ENCODE measurements at regions not wholly inside any gene's neighbourhood (a gene's known extent, or its start where the extent isn't known, plus 50 kb on each side); places are given as distances from the start of the nearest gene placed in this dataset.

DNA sequence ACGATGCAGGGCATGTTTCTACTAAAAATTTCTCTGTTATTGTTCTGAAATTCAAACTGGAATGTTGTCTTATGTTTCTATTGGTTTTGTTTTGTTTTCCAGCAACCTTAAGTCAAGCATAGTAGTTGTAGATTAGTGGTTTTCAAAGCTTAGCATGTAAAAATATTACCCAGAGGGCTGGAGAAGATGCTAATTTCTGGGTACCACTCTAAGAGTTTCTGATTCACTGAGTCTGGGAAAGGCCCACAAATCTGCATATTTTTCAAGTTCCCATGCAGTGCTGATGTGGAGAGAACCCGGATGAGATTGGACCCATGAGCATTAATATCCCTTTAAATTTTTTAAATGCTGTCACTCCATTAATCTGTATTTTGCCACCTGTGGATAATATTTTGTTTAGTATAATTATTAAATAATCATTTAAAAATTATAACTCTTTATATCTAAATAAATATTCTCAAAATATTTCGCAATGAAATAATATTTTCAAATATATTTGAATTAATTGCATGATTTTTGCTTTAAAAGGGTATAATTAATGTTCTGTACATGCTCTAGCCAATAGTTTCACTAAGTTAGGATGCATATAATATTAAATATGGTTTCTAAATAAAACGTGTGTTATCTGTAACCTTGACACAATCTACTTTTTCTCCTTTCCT is 1274.7 kb upstream of the CADM2 start (continued):
- TF ChIP-seq, protein P1, sequence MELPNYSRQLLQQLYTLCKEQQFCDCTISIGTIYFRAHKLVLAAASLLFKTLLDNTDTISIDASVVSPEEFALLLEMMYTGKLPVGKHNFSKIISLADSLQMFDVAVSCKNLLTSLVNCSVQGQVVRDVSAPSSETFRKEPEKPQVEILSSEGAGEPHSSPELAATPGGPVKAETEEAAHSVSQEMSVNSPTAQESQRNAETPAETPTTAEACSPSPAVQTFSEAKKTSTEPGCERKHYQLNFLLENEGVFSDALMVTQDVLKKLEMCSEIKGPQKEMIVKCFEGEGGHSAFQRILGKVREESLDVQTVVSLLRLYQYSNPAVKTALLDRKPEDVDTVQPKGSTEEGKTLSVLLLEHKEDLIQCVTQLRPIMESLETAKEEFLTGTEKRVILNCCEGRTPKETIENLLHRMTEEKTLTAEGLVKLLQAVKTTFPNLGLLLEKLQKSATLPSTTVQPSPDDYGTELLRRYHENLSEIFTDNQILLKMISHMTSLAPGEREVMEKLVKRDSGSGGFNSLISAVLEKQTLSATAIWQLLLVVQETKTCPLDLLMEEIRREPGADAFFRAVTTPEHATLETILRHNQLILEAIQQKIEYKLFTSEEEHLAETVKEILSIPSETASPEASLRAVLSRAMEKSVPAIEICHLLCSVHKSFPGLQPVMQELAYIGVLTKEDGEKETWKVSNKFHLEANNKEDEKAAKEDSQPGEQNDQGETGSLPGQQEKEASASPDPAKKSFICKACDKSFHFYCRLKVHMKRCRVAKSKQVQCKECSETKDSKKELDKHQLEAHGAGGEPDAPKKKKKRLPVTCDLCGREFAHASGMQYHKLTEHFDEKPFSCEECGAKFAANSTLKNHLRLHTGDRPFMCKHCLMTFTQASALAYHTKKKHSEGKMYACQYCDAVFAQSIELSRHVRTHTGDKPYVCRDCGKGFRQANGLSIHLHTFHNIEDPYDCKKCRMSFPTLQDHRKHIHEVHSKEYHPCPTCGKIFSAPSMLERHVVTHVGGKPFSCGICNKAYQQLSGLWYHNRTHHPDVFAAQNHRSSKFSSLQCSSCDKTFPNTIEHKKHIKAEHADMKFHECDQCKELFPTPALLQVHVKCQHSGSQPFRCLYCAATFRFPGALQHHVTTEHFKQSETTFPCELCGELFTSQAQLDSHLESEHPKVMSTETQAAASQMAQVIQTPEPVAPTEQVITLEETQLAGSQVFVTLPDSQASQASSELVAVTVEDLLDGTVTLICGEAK (IDR thresholded peaks at IDR 0.05; ENCODE audit: borderline replicate concordance) = no peak
- TF ChIP-seq, protein P2, sequence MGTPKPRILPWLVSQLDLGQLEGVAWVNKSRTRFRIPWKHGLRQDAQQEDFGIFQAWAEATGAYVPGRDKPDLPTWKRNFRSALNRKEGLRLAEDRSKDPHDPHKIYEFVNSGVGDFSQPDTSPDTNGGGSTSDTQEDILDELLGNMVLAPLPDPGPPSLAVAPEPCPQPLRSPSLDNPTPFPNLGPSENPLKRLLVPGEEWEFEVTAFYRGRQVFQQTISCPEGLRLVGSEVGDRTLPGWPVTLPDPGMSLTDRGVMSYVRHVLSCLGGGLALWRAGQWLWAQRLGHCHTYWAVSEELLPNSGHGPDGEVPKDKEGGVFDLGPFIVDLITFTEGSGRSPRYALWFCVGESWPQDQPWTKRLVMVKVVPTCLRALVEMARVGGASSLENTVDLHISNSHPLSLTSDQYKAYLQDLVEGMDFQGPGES (IDR thresholded peaks at IDR 0.05) = no peak
- TF ChIP-seq IRF4 (IDR thresholded peaks at IDR 0.05; ENCODE audit: low read depth, low read length) = no peak
- TF ChIP-seq FOXM1 (IDR thresholded peaks at IDR 0.05; ENCODE audit: low read depth, low read length) = no peak
- TF ChIP-seq SIX5 (IDR thresholded peaks at IDR 0.05; ENCODE audit: low read depth, low read length, severe bottlenecking) = no peak
- TF ChIP-seq ZZZ3 (IDR thresholded peaks at IDR 0.05; ENCODE audit: control insufficient read depth, insufficient read length, low read depth) = no peak

DNA sequence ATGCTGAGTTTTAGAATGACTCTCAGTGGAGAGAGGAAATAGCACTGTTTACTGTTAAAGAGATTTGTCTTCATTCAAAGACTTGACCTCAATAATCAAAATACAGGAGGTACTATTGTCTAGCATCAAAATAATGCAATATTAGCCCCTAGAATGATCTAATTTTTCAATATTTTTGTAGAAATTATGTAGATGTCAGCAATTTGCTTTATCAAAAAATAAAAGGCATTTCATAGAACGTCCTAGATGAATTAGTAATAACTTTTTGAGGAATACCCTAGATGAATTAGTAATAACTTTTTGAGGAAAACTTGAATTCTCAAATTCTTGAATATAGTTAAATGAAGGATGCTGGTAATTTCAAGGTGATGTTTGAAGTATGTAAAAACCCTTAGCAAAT is 1252.1 kb upstream of the CADM2 start:
- ChIA-PET POLR2A (no interaction called here), RAD21 (ENCODE audit: unreplicated experiment) (no interaction called here), CTCF (no interaction called here), SMC1A (ENCODE audit: uncharacterized antibody, unreplicated experiment) (no interaction called here)
- H3K36me3 ChIP-seq (ENCODE audit: control insufficient read depth in 2 of 2, insufficient read depth in 2 of 2, low read length in 1 of 2) = no peaks in the 10 kb centered on the region
- no peak overlapping the region for H3K4me2 ChIP-seq (ENCODE audit: control insufficient read depth, insufficient read depth)
- no peak overlapping the region for H3K4me3 ChIP-seq
- H4K20me1 ChIP-seq (ENCODE audit: control insufficient read depth, insufficient read depth) = no peaks in the 10 kb centered on the region
- no peaks in the 10 kb centered on the region for H3K27me3 ChIP-seq (replicated peaks in 1 of 2; ENCODE audit: control insufficient read depth in 2 of 2, insufficient read depth in 2 of 2, low read length in 1 of 2)
- WGBS (ENCODE audit: insufficient coverage, insufficient replicate concordance, low lambda C conversion rate, missing lambda C conversion rate) = 0% methylated on average over 1 of the region's 1 CpG
- no peak overlapping the region for H3K9ac ChIP-seq (ENCODE audit: control insufficient read depth, insufficient read depth, low read length)
- BruUV-seq (replicated peaks) = no TSS peak
- no peak for FAIRE-seq
- in situ Hi-C loops (cut with MboI) (no loop called here), intact Hi-C loops (cut with micrococcal nuclease; ENCODE audit: unreplicated experiment) (no loop called here)
- H2AFZ ChIP-seq (ENCODE audit: control insufficient read depth, low read depth, low read length) = no peak overlapping the region
- H3K79me2 ChIP-seq (ENCODE audit: control insufficient read depth, insufficient read depth, low read length) = no peaks in the 10 kb centered on the region
- no peaks in the 10 kb centered on the region for H3K9me3 ChIP-seq (replicated peaks; ENCODE audit: control insufficient read depth, insufficient read depth, low read length)
- H3K4me1 ChIP-seq (ENCODE audit: control insufficient read depth, insufficient read depth, low read length) = no peaks in the 10 kb centered on the region
- DNase-seq (ENCODE audit: low read depth, low spot score) = no peak
- no peak for ATAC-seq
- H3K27ac ChIP-seq (ENCODE audit: control insufficient read depth, insufficient read depth) = no peak overlapping the region
- TF ChIP-seq, protein P3, sequence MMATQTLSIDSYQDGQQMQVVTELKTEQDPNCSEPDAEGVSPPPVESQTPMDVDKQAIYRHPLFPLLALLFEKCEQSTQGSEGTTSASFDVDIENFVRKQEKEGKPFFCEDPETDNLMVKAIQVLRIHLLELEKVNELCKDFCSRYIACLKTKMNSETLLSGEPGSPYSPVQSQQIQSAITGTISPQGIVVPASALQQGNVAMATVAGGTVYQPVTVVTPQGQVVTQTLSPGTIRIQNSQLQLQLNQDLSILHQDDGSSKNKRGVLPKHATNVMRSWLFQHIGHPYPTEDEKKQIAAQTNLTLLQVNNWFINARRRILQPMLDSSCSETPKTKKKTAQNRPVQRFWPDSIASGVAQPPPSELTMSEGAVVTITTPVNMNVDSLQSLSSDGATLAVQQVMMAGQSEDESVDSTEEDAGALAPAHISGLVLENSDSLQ (IDR thresholded peaks at IDR 0.05) = no peak
- TF ChIP-seq ZNF207 (IDR thresholded peaks at IDR 0.05; ENCODE audit: borderline replicate concordance) (no peak), BCL11A (IDR thresholded peaks at IDR 0.05; ENCODE audit: low read depth, low read length) (no peak), PML (IDR thresholded peaks at IDR 0.05; ENCODE audit: low read length) (no peak), SREBF1 (IDR thresholded peaks at IDR 0.05; ENCODE audit: low read length) (no peak), RUNX3 (IDR thresholded peaks at IDR 0.05; ENCODE audit: low read length) (no peak), HDAC2 (IDR thresholded peaks at IDR 0.05) (no peak), NFYA (IDR thresholded peaks at IDR 0.05; ENCODE audit: borderline replicate concordance, low read depth, low read length) (no peak)
- TF ChIP-seq, protein P1 (IDR thresholded peaks at IDR 0.05; ENCODE audit: borderline replicate concordance) = no peak

All from GM12878 (cell line).